KOPT-K1 (cell line): ENCODE measurements at regions not wholly inside any gene's neighbourhood (a gene's known extent, or its start where the extent isn't known, plus 50 kb on each side); places are given as distances from the start of the nearest gene placed in this dataset.

Source experiments
- H3K27ac ChIP-seq: fragments of 200-600 bp; sonication (generic); 2 replicates; pipeline ENCODE4 v1.5.1; 2016; ENCODE audit warnings: antibody characterized with exemption, mild to moderate bottlenecking, low read depth, low read length; ENCODE audit not compliant: poor library complexity, severe bottlenecking
- H3K36me3 ChIP-seq: fragments of 200-600 bp; sonication (generic); 2 replicates; pipeline ENCODE4 v1.5.1; 2017; ENCODE audit warnings: antibody characterized with exemption, mild to moderate bottlenecking, low read length, moderate library complexity; ENCODE audit not compliant: insufficient read depth
- H3K9me3 ChIP-seq: fragments of 200-600 bp; sonication (generic); 2 replicates; pipeline ENCODE4 v1.5.1; 2017; ENCODE audit warnings: antibody characterized with exemption, low read length, mild to moderate bottlenecking; ENCODE audit not compliant: insufficient read depth, poor library complexity, severe bottlenecking

GRCh38 chr18:46325895-46326294, 221.7 kb downstream of the HAUS1 start:
- Histone ChIP-seq H3K36me3 (no peaks in the 10 kb centered on the region), H3K27ac (no peak overlapping the region), H3K9me3 (no peaks in the 10 kb centered on the region)

- Histone ChIP-seq H3K27ac (no peak overlapping the region), H3K9me3 (no peaks in the 10 kb centered on the region), H3K36me3 (no peaks in the 10 kb centered on the region)
Measured at GRCh38 chr18:46329736-46330246, 225.6 kb downstream of the HAUS1 start.

GRCh38 chr18:46331316-46331715, 227.1 kb downstream of the HAUS1 start:
- Histone ChIP-seq H3K9me3 (no peaks in the 10 kb centered on the region), H3K36me3 (no peaks in the 10 kb centered on the region), H3K27ac (no peak overlapping the region)

GRCh38 chr18:46332286-46332801, 228.2 kb downstream of the HAUS1 start:
- Histone ChIP-seq H3K36me3 (no peaks in the 10 kb centered on the region), H3K27ac (no peak overlapping the region), H3K9me3 (no peaks in the 10 kb centered on the region)

DNA sequence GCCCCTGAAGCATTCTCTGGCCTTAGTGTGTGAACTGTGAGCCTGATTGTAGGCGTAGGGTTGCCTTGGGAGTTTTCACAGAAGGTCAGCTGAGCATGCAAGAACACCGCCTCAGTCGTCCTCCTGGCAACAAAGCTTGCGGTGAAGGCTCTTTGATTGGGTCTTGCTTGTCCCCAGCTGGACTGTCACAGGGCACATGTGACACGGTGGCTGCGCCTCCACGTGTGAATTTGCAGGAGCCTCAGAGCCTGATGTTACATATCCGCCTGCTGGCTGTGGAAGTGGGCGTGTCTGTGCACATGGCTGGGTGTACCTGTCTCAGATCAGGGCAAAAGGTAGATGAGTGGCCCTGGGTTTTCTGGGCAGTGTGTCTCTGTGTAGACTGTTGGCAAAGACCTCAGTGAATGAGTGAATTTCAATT, 228.7 kb downstream of the HAUS1 start:
- H3K36me3 ChIP-seq = no peaks in the 10 kb centered on the region
- no peak overlapping the region for H3K27ac ChIP-seq
- H3K9me3 ChIP-seq = no peaks in the 10 kb centered on the region

DNA sequence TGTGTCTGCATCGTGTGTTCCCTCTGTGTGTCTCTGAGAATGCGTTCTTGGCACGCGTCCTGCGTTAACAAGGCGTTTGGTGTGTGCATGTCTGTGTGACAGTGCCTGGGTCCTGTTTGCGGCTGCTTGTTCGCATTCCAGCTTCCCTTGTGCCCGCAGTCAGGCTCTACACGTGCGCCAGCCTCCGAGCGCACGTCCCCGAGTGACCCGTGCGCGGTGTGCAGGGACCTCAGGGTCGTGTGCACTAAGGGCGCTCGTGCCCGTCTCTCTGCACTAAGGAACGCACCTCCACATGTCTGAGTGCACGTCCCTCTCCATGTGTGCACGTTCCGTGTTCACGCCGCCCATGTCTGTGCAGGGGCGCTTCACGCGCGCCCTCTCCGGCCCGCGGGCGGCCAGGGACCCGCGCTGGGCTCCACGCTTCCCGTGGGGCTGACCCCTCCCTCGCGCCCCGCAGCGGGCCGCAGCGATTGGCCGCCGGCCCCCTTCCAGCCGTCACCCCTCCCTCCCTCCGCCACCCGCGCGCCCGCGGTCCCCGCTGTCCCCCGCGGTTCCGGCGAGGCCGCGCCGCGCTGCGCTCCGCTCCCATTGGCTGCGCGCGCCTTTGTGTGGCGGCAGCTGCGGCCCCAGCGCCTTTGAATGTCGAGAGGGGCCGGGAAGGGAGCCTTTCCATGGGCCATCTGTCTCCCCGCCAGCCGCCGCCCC, 229.4 kb downstream of the HAUS1 start:
- H3K36me3 ChIP-seq = no peaks in the 10 kb centered on the region
- peak overlapping the region; percentile 11 for H3K27ac ChIP-seq
- no peaks in the 10 kb centered on the region for H3K9me3 ChIP-seq

GRCh38 chr18:46334868-46335281, 230.7 kb downstream of the HAUS1 start:
- H3K27ac ChIP-seq = no peak overlapping the region
- H3K9me3 ChIP-seq = no peaks in the 10 kb centered on the region
- no peaks in the 10 kb centered on the region for H3K36me3 ChIP-seq

DNA sequence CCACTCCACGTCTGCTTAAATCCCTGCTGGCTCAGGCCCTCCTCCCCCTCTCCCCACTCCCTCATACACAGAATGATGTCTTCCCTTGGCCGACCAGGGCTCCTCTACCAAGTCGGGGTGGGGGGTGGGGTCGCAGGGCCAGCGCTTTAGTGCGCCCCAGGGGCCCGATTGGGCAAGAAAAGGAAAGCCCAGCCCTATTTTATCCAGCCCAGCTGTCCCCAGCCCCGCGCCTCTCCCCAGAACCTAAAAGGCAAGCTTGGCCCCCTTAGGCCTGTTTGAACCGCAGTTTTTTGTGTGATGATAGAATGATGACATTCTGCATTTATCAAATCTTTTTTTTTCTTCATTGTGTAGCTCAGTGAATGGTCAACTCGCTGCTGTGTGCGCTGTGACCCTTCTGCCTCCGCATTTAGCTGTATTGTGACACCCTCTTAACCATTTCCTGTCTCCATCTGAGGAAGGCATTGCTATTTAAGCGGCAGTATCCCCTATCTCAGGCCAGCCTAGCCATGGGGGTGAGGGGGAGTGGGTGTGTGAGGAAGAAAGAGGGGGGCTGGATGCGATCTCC, 231.4 kb downstream of the HAUS1 start:
- Histone ChIP-seq H3K27ac (no peak overlapping the region), H3K36me3 (no peaks in the 10 kb centered on the region), H3K9me3 (no peaks in the 10 kb centered on the region)

DNA sequence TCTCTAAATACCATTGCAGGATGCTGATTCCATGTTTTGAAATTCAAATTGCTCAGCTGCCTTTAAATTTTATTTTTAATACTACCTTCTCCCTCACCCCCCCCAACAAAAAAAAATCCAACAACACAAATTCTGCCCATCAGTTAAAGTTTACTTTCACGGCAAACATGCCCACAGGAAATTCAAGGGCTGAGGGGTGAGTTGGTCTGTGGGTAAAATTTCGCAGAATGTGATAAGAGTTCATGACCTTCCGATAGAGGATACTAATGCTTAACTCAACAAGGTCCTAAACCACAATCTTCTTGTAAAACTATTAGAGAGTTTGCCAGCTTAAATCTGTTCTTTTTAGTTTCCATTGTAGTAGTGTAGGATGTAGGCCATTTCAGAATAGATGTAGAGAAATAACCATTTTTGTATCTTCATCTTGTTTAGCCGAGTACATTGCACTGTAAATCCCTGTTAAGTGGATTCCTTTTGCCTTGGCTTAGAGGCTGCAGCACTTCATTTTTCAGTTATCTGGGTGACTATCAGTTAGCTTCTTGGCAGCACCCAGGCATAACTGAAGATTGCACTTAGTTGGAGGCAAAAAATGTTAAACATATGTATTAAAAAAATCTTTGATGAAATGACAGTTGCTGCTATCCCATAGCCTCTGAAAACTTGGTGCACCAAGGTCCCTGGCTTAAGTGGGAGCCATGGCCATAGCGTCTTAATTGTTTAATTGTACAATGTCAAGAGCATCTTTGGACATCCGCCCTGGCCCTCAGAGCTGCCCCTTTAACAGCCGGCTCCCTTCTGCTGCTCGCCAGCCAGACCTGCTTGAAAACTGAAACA, 232.3 kb downstream of the HAUS1 start:
- Histone ChIP-seq H3K27ac (no peak overlapping the region), H3K9me3 (no peaks in the 10 kb centered on the region), H3K36me3 (no peaks in the 10 kb centered on the region)

- Histone ChIP-seq H3K27ac (no peak overlapping the region), H3K36me3 (no peaks in the 10 kb centered on the region), H3K9me3 (no peaks in the 10 kb centered on the region)
Measured at GRCh38 chr18:46337271-46337670, 233.1 kb downstream of the HAUS1 start.

DNA sequence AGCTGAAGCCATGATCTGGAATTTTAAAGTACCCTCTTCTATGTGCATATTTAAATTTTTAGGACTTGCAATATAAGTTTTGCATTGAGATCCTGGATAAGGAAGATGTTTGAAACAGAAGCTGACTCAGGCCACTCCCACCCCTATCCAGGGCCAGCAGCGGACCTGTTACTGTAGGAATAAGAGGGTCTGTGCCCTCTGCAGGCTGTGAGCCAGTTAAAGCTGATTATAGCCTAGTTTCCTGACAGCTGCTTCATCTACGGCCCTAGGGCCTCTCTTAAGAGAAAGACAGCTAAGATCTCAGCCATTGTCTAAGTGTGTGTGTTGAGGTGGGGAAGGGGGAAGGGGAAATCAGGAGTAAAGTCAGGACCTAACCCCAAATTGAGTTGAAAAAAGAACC, 234.0 kb downstream of the HAUS1 start:
- Histone ChIP-seq H3K27ac (no peak overlapping the region), H3K36me3 (no peaks in the 10 kb centered on the region)

GRCh38 chr18:46338766-46339165, 234.6 kb downstream of the HAUS1 start:
- Histone ChIP-seq H3K36me3 (no peaks in the 10 kb centered on the region), H3K27ac (no peak overlapping the region), H3K9me3 (no peaks in the 10 kb centered on the region)

More for the DNA sequence above, 234.0 kb downstream of the HAUS1 start:
- no peaks in the 10 kb centered on the region for H3K9me3 ChIP-seq

GRCh38 chr18:46340716-46341115, 236.5 kb downstream of the HAUS1 start:
- Histone ChIP-seq H3K9me3 (no peaks in the 10 kb centered on the region), H3K36me3 (no peaks in the 10 kb centered on the region), H3K27ac (no peak overlapping the region)

DNA sequence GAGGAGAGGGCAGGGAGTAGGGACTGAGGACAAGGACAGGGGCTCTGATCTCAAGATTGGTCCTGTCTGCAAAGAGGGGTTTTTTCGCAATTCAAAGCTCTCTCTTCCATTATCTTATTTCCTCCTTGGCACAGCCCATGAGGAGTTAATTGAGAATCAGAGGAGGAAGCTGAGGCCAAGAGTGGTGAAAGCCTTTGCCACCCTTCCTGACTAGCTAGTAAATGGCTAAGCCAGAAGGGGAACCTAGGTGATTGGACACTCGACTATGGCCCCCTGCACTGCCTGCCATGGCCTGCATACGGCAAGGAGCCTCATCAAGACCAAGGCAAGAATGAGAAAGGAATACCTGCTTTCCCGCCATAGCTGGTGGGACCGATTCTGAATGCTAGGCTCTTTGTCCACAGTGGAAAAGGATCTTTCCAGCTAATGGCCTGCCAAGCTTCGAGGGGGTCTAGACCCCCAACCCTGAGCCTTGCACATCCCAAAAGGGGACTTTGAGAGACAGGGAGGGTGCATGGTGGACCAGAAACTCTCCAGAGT, 237.9 kb downstream of the HAUS1 start:
- Histone ChIP-seq H3K9me3 (no peaks in the 10 kb centered on the region), H3K27ac (no peak overlapping the region)

GRCh38 chr18:46343456-46343855, 239.3 kb downstream of the HAUS1 start:
- Histone ChIP-seq H3K9me3 (no peaks in the 10 kb centered on the region), H3K27ac (no peak overlapping the region), H3K36me3 (no peaks in the 10 kb centered on the region)

More for the DNA sequence above, 237.9 kb downstream of the HAUS1 start:
- H3K36me3 ChIP-seq = no peaks in the 10 kb centered on the region
